ENCODE measurements at regions not wholly inside any gene's neighbourhood (a gene's known extent, or its start where the extent isn't known, plus 50 kb on each side); places are given as distances from the start of the nearest gene placed in this dataset.

DNA sequence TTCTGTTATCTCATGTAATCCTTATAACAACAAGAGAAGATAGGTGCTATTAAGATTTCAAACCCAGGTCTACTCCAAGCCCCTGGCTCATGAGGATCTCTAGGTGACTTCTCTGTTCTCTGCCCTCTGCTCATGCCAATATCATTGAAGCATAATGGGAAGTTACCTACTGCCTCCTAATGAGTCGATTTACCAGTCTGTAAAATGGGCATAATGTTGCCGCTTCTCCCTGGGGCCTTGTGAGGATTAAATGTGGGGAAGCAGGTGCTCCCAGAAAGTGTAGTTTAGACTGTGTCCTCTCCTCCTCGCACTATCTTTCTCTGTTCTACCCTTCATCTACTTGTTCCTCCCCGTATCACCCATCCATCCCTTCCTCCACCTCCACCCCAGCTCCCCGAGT lies 169.2 kb upstream of the LHX5 start:
- TF ChIP-seq CTCF (IDR thresholded peaks at IDR 0.05; ENCODE audit: unreplicated experiment) = no peak
- peaks cover 9% of the 10 kb centered on the region for H3K36me3 Mint-ChIP-seq (ENCODE audit: low read depth, unreplicated experiment)
- H3K27me3 Mint-ChIP-seq (ENCODE audit: unreplicated experiment) = peaks cover 10% of the 10 kb centered on the region
- H3K4me3 Mint-ChIP-seq (ENCODE audit: unreplicated experiment) = no peak overlapping the region
- DNase-seq (ENCODE audit: low spot score) = no peak
- no peak overlapping the region for H3K27ac Mint-ChIP-seq (ENCODE audit: unreplicated experiment)
- no peaks in the 10 kb centered on the region for H3K4me1 Mint-ChIP-seq (ENCODE audit: unreplicated experiment)
- H3K9me3 Mint-ChIP-seq (ENCODE audit: unreplicated experiment) = no peaks in the 10 kb centered on the region

DNA sequence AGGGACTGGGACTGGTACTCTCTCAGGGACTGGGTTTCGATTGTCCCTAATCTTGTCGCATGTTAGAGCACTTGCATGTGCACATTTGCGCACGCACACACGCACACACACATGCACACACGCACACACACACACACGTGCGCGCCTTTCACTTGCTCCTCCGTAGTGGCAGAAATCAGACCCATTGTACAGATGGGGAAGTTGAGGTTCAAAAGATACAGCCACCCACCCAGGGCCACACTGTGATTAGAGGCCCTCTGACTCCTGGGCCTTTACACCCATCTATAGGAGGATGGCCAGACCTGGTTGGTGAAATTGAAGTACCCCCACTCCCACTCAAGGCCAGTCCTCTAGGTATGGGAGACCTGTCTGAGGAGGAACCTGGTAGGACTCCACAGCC lies 167.8 kb upstream of the LHX5 start:
- no peak for TF ChIP-seq CTCF (IDR thresholded peaks at IDR 0.05; ENCODE audit: unreplicated experiment)
- no peak overlapping the region for H3K4me3 Mint-ChIP-seq (ENCODE audit: unreplicated experiment)
- no peak overlapping the region for H3K27ac Mint-ChIP-seq (ENCODE audit: unreplicated experiment)
- no peak for DNase-seq (ENCODE audit: low spot score)
- H3K27me3 Mint-ChIP-seq (ENCODE audit: unreplicated experiment) = peaks cover 10% of the 10 kb centered on the region
- peaks cover 2% of the 10 kb centered on the region for H3K4me1 Mint-ChIP-seq (ENCODE audit: unreplicated experiment)
- H3K36me3 Mint-ChIP-seq (ENCODE audit: low read depth, unreplicated experiment) = peaks cover 9% of the 10 kb centered on the region
- no peaks in the 10 kb centered on the region for H3K9me3 Mint-ChIP-seq (ENCODE audit: unreplicated experiment)

DNA sequence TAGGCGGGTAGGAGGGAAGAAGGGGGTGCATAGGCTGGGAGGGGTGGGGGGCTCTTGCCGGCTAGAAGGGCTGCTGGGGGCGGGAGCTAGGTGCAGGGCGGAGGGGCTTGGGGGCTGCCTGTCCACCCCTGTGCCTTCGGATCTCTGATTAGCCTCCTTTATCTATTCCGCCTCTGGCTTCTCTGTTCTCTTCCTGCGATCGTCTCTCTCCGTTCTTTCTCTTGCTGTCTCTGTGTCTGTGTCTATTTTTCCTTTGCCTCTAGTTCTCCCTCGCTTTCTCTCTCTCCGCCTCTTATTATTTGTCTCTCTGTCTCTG lies 166.7 kb upstream of the LHX5 start:
- Mint-ChIP-seq H3K27ac (ENCODE audit: unreplicated experiment) (no peak overlapping the region), H3K27me3 (ENCODE audit: unreplicated experiment) (peaks cover 10% of the 10 kb centered on the region), H3K36me3 (ENCODE audit: low read depth, unreplicated experiment) (peaks cover 9% of the 10 kb centered on the region), H3K9me3 (ENCODE audit: unreplicated experiment) (no peaks in the 10 kb centered on the region), H3K4me1 (ENCODE audit: unreplicated experiment) (peaks cover 2% of the 10 kb centered on the region), H3K4me3 (ENCODE audit: unreplicated experiment) (peak overlapping the region; percentile 75)
- no peak for TF ChIP-seq CTCF (IDR thresholded peaks at IDR 0.05; ENCODE audit: unreplicated experiment)
- DNase-seq (ENCODE audit: low spot score) = no peak

DNA sequence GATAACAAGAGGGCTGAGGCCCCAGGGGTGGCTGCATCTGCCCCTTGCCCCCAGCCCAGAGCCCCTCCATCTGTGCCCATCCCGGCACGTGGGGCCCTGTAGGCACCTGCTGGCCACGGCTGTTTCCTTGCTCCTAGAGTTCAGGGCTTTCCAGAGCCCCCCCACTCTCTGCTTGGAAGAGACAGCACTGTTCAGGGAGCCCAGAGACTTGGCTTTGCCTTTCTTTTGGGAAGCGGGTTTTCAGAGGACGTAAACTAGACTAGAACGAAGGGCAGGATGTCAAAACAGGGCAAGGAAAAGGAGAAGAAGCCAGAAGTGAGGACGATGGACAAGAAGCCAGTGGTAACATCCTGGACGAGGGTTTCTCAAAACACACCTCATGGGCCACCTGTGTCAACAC lies 163.3 kb upstream of the LHX5 start:
- peaks cover 2% of the 10 kb centered on the region for H3K4me1 Mint-ChIP-seq (ENCODE audit: unreplicated experiment)
- no peak overlapping the region for H3K27ac Mint-ChIP-seq (ENCODE audit: unreplicated experiment)
- no peak for TF ChIP-seq CTCF (IDR thresholded peaks at IDR 0.05; ENCODE audit: unreplicated experiment)
- no peak for DNase-seq (ENCODE audit: low spot score)
- H3K36me3 Mint-ChIP-seq (ENCODE audit: low read depth, unreplicated experiment) = peaks cover 9% of the 10 kb centered on the region
- H3K9me3 Mint-ChIP-seq (ENCODE audit: unreplicated experiment) = no peaks in the 10 kb centered on the region
- H3K4me3 Mint-ChIP-seq (ENCODE audit: unreplicated experiment) = no peak overlapping the region
- H3K27me3 Mint-ChIP-seq (ENCODE audit: unreplicated experiment) = peaks cover 10% of the 10 kb centered on the region

- no peak overlapping the region for H3K4me3 Mint-ChIP-seq (ENCODE audit: unreplicated experiment)
- no peak overlapping the region for H3K27ac Mint-ChIP-seq (ENCODE audit: unreplicated experiment)
- peaks cover 2% of the 10 kb centered on the region for H3K4me1 Mint-ChIP-seq (ENCODE audit: unreplicated experiment)
- no peak for TF ChIP-seq CTCF (IDR thresholded peaks at IDR 0.05; ENCODE audit: unreplicated experiment)
- no peak for DNase-seq (ENCODE audit: low spot score)
- H3K9me3 Mint-ChIP-seq (ENCODE audit: unreplicated experiment) = no peaks in the 10 kb centered on the region
- H3K36me3 Mint-ChIP-seq (ENCODE audit: low read depth, unreplicated experiment) = peaks cover 9% of the 10 kb centered on the region
- peaks cover 10% of the 10 kb centered on the region for H3K27me3 Mint-ChIP-seq (ENCODE audit: unreplicated experiment)
These were observed 162.8 kb upstream of the LHX5 start for GRCh38 chr12:113634474-113634873.
